ENCODE measurements at regions not wholly inside any gene's neighbourhood (a gene's known extent, or its start where the extent isn't known, plus 50 kb on each side); places are given as distances from the start of the nearest gene placed in this dataset.

- Histone ChIP-seq H3K4me1 (ENCODE audit: control insufficient read depth, extremely low read depth, insufficient read depth, low read length) (no peaks in the 10 kb centered on the region), H3K4me2 (ENCODE audit: extremely low read depth, insufficient read depth, low read length) (no peak overlapping the region), H3K36me3 (ENCODE audit: control insufficient read depth, insufficient read depth, low read length) (no peaks in the 10 kb centered on the region), H3K9me3 (ENCODE audit: control insufficient read depth, insufficient read depth, low read depth, low read length) (no peaks in the 10 kb centered on the region), H3K9ac (ENCODE audit: insufficient read depth, low read length) (no peak overlapping the region), H3K27me3 (ENCODE audit: control insufficient read depth, insufficient read depth, low read length) (no peaks in the 10 kb centered on the region), H2AFZ (ENCODE audit: low read length) (no peak overlapping the region), H3K27ac (ENCODE audit: insufficient read depth, low read length) (no peak overlapping the region), H3K79me2 (ENCODE audit: control insufficient read depth, insufficient read depth, low read length) (no peaks in the 10 kb centered on the region), H3K4me3 (replicated peaks in 1 of 4; ENCODE audit: control extremely low read depth in 1 of 4, insufficient read depth in 1 of 4, low read depth in 3 of 4, low read length in 4 of 4) (no peak overlapping the region), H4K20me1 (ENCODE audit: control insufficient read depth, extremely low read depth, insufficient read depth, low read length) (no peaks in the 10 kb centered on the region)
- no peak for TF ChIP-seq EZH2 (IDR thresholded peaks at IDR 0.05; ENCODE audit: low read length, missing control alignments)
- TF ChIP-seq CTCF (conservative IDR thresholded peaks at IDR 0.05 in 1 of 2, IDR thresholded peaks at IDR 0.05 in 1 of 2; ENCODE audit: low read depth in 1 of 2, low read length in 2 of 2), result no peak
- no peak for DNase-seq (ENCODE audit: low read depth in 2 of 2)
Observed at GRCh38 chr5:51995773-51996306, 612.6 kb downstream of the ISL1 start.

- no peak overlapping the region for H2AFZ ChIP-seq (ENCODE audit: low read length)
- H3K4me1 ChIP-seq (ENCODE audit: control insufficient read depth, extremely low read depth, insufficient read depth, low read length), result no peaks in the 10 kb centered on the region
- H3K79me2 ChIP-seq (ENCODE audit: control insufficient read depth, insufficient read depth, low read length), result no peaks in the 10 kb centered on the region
- no peaks in the 10 kb centered on the region for H3K27me3 ChIP-seq (ENCODE audit: control insufficient read depth, insufficient read depth, low read length)
- no peak overlapping the region for H3K4me2 ChIP-seq (ENCODE audit: extremely low read depth, insufficient read depth, low read length)
- DNase-seq (ENCODE audit: low read depth in 2 of 2), result no peak
- no peak overlapping the region for H3K27ac ChIP-seq (ENCODE audit: insufficient read depth, low read length)
- no peak for TF ChIP-seq CTCF (conservative IDR thresholded peaks at IDR 0.05 in 1 of 2, IDR thresholded peaks at IDR 0.05 in 1 of 2; ENCODE audit: low read depth in 1 of 2, low read length in 2 of 2)
- TF ChIP-seq EZH2 (IDR thresholded peaks at IDR 0.05; ENCODE audit: low read length, missing control alignments), result no peak
- H3K36me3 ChIP-seq (ENCODE audit: control insufficient read depth, insufficient read depth, low read length), result no peaks in the 10 kb centered on the region
- no peak overlapping the region for H3K9ac ChIP-seq (ENCODE audit: insufficient read depth, low read length)
- no peak overlapping the region for H3K4me3 ChIP-seq (replicated peaks in 1 of 4; ENCODE audit: control extremely low read depth in 1 of 4, insufficient read depth in 1 of 4, low read depth in 3 of 4, low read length in 4 of 4)
- H4K20me1 ChIP-seq (ENCODE audit: control insufficient read depth, extremely low read depth, insufficient read depth, low read length), result no peaks in the 10 kb centered on the region
- no peaks in the 10 kb centered on the region for H3K9me3 ChIP-seq (ENCODE audit: control insufficient read depth, insufficient read depth, low read depth, low read length)
Observed at GRCh38 chr5:51996356-51996861, 613.2 kb downstream of the ISL1 start.

- Histone ChIP-seq H3K4me2 (ENCODE audit: extremely low read depth, insufficient read depth, low read length) (no peak overlapping the region), H3K27ac (ENCODE audit: insufficient read depth, low read length) (no peak overlapping the region), H3K27me3 (ENCODE audit: control insufficient read depth, insufficient read depth, low read length) (no peaks in the 10 kb centered on the region), H3K9ac (ENCODE audit: insufficient read depth, low read length) (no peak overlapping the region), H4K20me1 (ENCODE audit: control insufficient read depth, extremely low read depth, insufficient read depth, low read length) (no peaks in the 10 kb centered on the region), H3K4me3 (replicated peaks in 1 of 4; ENCODE audit: control extremely low read depth in 1 of 4, insufficient read depth in 1 of 4, low read depth in 3 of 4, low read length in 4 of 4) (no peak overlapping the region), H3K9me3 (ENCODE audit: control insufficient read depth, insufficient read depth, low read depth, low read length) (no peaks in the 10 kb centered on the region), H2AFZ (ENCODE audit: low read length) (no peak overlapping the region), H3K36me3 (ENCODE audit: control insufficient read depth, insufficient read depth, low read length) (no peaks in the 10 kb centered on the region), H3K79me2 (ENCODE audit: control insufficient read depth, insufficient read depth, low read length) (no peaks in the 10 kb centered on the region), H3K4me1 (ENCODE audit: control insufficient read depth, extremely low read depth, insufficient read depth, low read length) (no peaks in the 10 kb centered on the region)
- no peak for DNase-seq (ENCODE audit: low read depth in 2 of 2)
- TF ChIP-seq EZH2 (IDR thresholded peaks at IDR 0.05; ENCODE audit: low read length, missing control alignments), result no peak
- TF ChIP-seq CTCF (conservative IDR thresholded peaks at IDR 0.05 in 1 of 2, IDR thresholded peaks at IDR 0.05 in 1 of 2; ENCODE audit: low read depth in 1 of 2, low read length in 2 of 2), result no peak
Observed at GRCh38 chr5:51997500-51997899, 614.3 kb downstream of the ISL1 start.
